A549 (cell line): ENCODE measurements at regions not wholly inside any gene's neighbourhood (a gene's known extent, or its start where the extent isn't known, plus 50 kb on each side); places are given as distances from the start of the nearest gene placed in this dataset.

Experiments
- ATAC-seq, 2 experiments: fragments of 200-7000 bp in 1 of 2; fragments of >200 bp in 1 of 2; cut with Nextera tagmentation in 1 of 2; cut with Tn5 transposase in 1 of 2; 3 replicates each; pipeline versions ENCODE4 v1.8.0 to v1.9.1; 2018 to 2020; ENCODE audit warnings: mild to moderate bottlenecking in 1 of 2, moderate library complexity in 1 of 2
- CTCF ChIA-PET: fragments of 300-600 bp; sonication (Branson Sonifier 250); formaldehyde crosslinking; extraction: SDS; loops from one replicate; lab custom pipeline; 2021; ENCODE audit warnings: antibody characterized with exemption, inconsistent platforms; lab: Yijun Ruan, JAX
- POLR2A ChIA-PET: fragments of 350-600 bp; formaldehyde crosslinking; extraction: SDS; loops from one replicate; lab custom pipeline; 2021; ENCODE audit warnings: antibody characterized with exemption, inconsistent platforms; lab: Yijun Ruan, JAX
- DNase-seq, 2 experiments: peaks; one replicate each; pipeline versions ENCODE4 v3.0.0 to v3.0.0-alpha.2; 2011 to 2016; ENCODE audit warnings: low read depth in 1 of 2, low spot score in 1 of 2
- FAIRE-seq: peaks from 2 replicates; lab custom pipeline; 2011; peaks lifted over from hg19 to GRCh38; lab: Jason Lieb, UNC
- H3K27ac ChIP-seq, 2 experiments: fragments of >200 bp; sonication (Bioruptor Twin); formaldehyde crosslinking; 3 replicates each; pipeline ENCODE4 v1.5.1; 2016 to 2017
- H3K4me1 ChIP-seq: fragments of >200 bp; sonication (Bioruptor Twin); formaldehyde crosslinking; 3 replicates; pipeline ENCODE4 v1.6.1; 2016
- H3K4me2 ChIP-seq: fragments of >200 bp; sonication (Bioruptor Twin); formaldehyde crosslinking; 3 replicates; pipeline ENCODE4 v1.6.1; 2016
- H3K4me3 ChIP-seq: fragments of >200 bp; sonication (Bioruptor Twin); formaldehyde crosslinking; 3 replicates; pipeline ENCODE4 v1.5.1; 2016
- H3K9me3 ChIP-seq: fragments of >200 bp; sonication (Bioruptor Twin); formaldehyde crosslinking; 3 replicates; pipeline ENCODE4 v1.6.1; 2016
- BHLHE40 ChIP-seq: IDR thresholded peaks from 2 replicates; pipeline ENCODE4 v1.6.1; 2012; ENCODE audit warnings: low read depth, low read length, inconsistent platforms
- CBX8 ChIP-seq: fragments of 200-600 bp; sonication (generic); IDR thresholded peaks from 2 replicates; pipeline ENCODE4 v1.6.1; 2016
- CEBPB ChIP-seq, 2 experiments: fragments of >200 bp in 1 of 2; sonication (Bioruptor Twin) in 1 of 2; formaldehyde crosslinking in 1 of 2; IDR thresholded peaks; 2 replicates each; pipeline ENCODE4 v1.6.1; 2012 to 2016
- CHD4 ChIP-seq: fragments of 200-600 bp; sonication (generic); IDR thresholded peaks from 2 replicates; pipeline ENCODE4 v1.6.1; 2016; ENCODE audit warnings: antibody characterized with exemption, mild to moderate bottlenecking, borderline replicate concordance
- EHMT2 ChIP-seq: fragments of 200-600 bp; sonication (generic); IDR thresholded peaks from 2 replicates; pipeline ENCODE4 v1.6.1; 2016; ENCODE audit warnings: antibody characterized with exemption, low read depth, mild to moderate bottlenecking, moderate library complexity
- FOXS1 ChIP-seq: fragments of 250-450 bp; sonication (Bioruptor Pico); IDR thresholded peaks from 2 replicates; pipeline ENCODE4 v1.5.0; 2020; ENCODE audit warnings: mild to moderate bottlenecking, moderate library complexity
- GATA3 ChIP-seq: IDR thresholded peaks from 2 replicates; pipeline ENCODE4 v1.6.1; 2012; ENCODE audit warnings: borderline replicate concordance
- HDAC2 ChIP-seq: fragments of 200-600 bp; sonication (generic); IDR thresholded peaks from 2 replicates; pipeline ENCODE4 v1.6.1; 2016
- HOXB13 ChIP-seq: fragments of 250-450 bp; sonication (Bioruptor Pico); IDR thresholded peaks from 2 replicates; pipeline ENCODE4 v1.5.0; 2020; ENCODE audit warnings: low read depth, mild to moderate bottlenecking, moderate library complexity
- MAFK ChIP-seq: fragments of 450-650 bp; IDR thresholded peaks from 2 replicates; pipeline ENCODE4 v1.6.1; 2014; ENCODE audit not compliant: partially characterized antibody
- NR3C1 ChIP-seq: fragments of >200 bp; sonication (Bioruptor Twin); formaldehyde crosslinking; IDR thresholded peaks from 3 replicates; pipeline ENCODE4 v1.6.1; 2017
- RAD21 ChIP-seq, 2 experiments: fragments of >200 bp in 1 of 2; sonication (Bioruptor Twin) in 1 of 2; formaldehyde crosslinking in 1 of 2; IDR thresholded peaks in 1 of 2; conservative IDR thresholded peaks in 1 of 2; 2 replicates in 1 of 2; 3 replicates in 1 of 2; pipeline ENCODE4 v1.6.1; 2012 to 2018; ENCODE audit warnings: inconsistent platforms in 1 of 2
- RARB ChIP-seq: fragments of 250-450 bp; sonication (Bioruptor Pico); IDR thresholded peaks from 2 replicates; pipeline ENCODE4 v1.8.0; 2021; ENCODE audit warnings: mild to moderate bottlenecking, moderate library complexity
- RNF2 ChIP-seq: fragments of 200-600 bp; sonication (generic); IDR thresholded peaks from 2 replicates; pipeline ENCODE4 v1.6.1; 2016; ENCODE audit warnings: low read depth, mild to moderate bottlenecking, antibody characterized with exemption, moderate library complexity, borderline replicate concordance
- SMC3 ChIP-seq: fragments of >200 bp; sonication (Bioruptor Twin); formaldehyde crosslinking; IDR thresholded peaks from 3 replicates; pipeline ENCODE4 v1.6.1; 2018; ENCODE audit warnings: inconsistent platforms
- ZFP36 ChIP-seq: fragments of 450-650 bp; IDR thresholded peaks from 2 replicates; pipeline ENCODE4 v1.6.1; 2014; ENCODE audit warnings: borderline replicate concordance; ENCODE audit not compliant: partially characterized antibody
- ZNF302 ChIP-seq: fragments of 250-450 bp; sonication (Bioruptor Pico); IDR thresholded peaks from 2 replicates; pipeline ENCODE4 v1.9.0; 2021; ENCODE audit warnings: inconsistent platforms, mild to moderate bottlenecking, moderate library complexity
- ZSCAN20 ChIP-seq: fragments of 250-450 bp; sonication (Bioruptor Pico); IDR thresholded peaks from 2 replicates; pipeline ENCODE4 v1.8.0; 2022; ENCODE audit warnings: mild to moderate bottlenecking, moderate library complexity
- WGBS: methylation state at CpG from one replicate; pipeline ENCODE4 v1.1.6; 2017; ENCODE audit errors: missing lambda C conversion rate; 5-methylcytosine and 5-hydroxymethylcytosine counted together
- TF ChIP-seq, protein P1 (sequence below): fragments of 250-450 bp; sonication (Bioruptor Pico); IDR thresholded peaks from 2 replicates; pipeline ENCODE4 v1.5.0; 2021; ENCODE audit warnings: mild to moderate bottlenecking, moderate library complexity, borderline replicate concordance
- TF ChIP-seq, protein P2 (sequence below): fragments of >200 bp; sonication (Bioruptor Twin); formaldehyde crosslinking; IDR thresholded peaks from 3 replicates; pipeline ENCODE4 v1.6.1; 2016
- TF ChIP-seq, protein P3 (sequence below): fragments of >200 bp; sonication (Bioruptor Twin); formaldehyde crosslinking; IDR thresholded peaks from 3 replicates; pipeline ENCODE4 v1.5.1; 2016
- TF ChIP-seq, protein P4 (sequence below): fragments of >200 bp; sonication (Bioruptor Twin); formaldehyde crosslinking; IDR thresholded peaks from 2 replicates; pipeline ENCODE4 v1.6.1; 2016

DNA sequence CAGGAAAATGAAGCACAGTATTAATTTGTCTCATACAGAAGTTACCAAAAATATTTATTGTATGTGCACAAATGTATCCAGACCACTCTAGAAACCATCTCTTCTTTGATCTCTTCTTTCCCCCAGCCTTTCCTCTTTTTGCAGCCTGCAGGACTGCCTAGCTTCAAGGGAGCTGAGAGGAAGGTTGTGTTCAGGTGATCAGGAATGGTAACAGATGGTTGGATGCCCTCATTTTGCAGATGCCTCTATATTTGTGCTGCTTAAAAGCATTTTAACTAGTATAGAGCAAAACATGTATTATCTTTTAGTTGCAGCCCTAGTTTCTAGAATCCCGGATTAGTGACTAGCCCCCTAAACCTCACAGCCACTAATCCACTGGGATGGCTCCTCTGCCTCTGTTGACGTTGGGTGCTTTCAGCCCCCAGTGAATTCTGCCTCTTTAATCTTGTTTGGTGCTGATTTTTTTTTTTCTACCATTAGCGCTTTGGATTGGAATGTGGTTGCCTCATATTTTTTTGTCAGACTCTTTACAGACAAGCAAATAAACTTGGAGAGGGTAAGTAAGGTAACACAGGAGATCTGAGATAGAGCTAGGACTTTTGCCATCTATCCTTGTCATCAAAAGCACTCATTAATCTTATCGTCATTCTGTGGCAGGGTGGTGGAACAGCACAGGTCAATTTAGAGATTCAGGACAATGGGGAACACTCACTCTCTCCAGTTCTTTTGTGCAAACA lies 103.8 kb upstream of the NDUFV2 start:
- FAIRE-seq (no peak), DNase-seq (no peak), ATAC-seq (no peak)
- TF ChIP-seq CEBPB (IDR thresholded peaks at IDR 0.05) (0 out of 4 replicates have a peak, but pooled peaks of 1 of the 2 experiments have one; percentile 13), RAD21 (conservative IDR thresholded peaks at IDR 0.05 in 1 of 2, IDR thresholded peaks at IDR 0.05 in 1 of 2) (no peak), CBX8 (no peak), ZSCAN20 (CRISPR knock-in tag) (no peak), BHLHE40 (no peak), SMC3 (no peak), ZFP36 (no peak)
- Histone ChIP-seq H3K9me3 (no peaks in the 10 kb centered on the region; the same call in 2 of the 3 replicates), H3K4me1 (peaks cover 24% of the 10 kb centered on the region), H3K27ac (peak overlapping the region; percentile 18 to 38; a peak in 3 of 6 replicates), H3K4me3 (no peak overlapping the region), H3K4me2 (peak overlapping the region; percentile 56)
- WGBS: 6% methylated on average over 4 of the region's 4 CpGs
- ChIA-PET CTCF (interaction anchor here (3.4 kb wide), 1 partner anchor 10 kb away, joined by 20 read pairs; no protein-coding TSS in a partner anchor), POLR2A (interaction anchor here (1.2 kb wide), 1 partner anchor 198 kb away, joined by 5 read pairs; no protein-coding TSS in a partner anchor)

DNA sequence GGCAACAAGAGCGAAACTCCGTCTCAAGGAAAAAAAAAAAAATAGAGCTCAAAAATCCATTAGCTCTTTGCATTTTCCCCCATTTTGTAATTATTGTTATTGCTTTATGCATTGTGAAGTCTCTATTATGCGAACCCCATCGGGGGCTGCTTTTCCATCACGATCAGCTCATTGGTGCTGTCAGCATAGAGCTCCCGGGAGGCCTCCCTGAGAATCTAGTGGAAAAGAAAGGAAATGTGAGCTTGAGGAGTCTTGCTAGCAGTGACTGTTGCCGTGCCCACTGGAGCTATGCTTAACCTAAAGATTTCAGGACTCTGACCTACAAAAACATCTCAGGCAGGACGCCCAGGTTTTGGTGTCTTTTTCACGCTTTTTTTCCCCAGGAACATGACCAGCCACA lies 102.6 kb upstream of the NDUFV2 start:
- H3K4me2 ChIP-seq: no peak overlapping the region
- DNase-seq (no peak), ATAC-seq (no peak), FAIRE-seq (no peak)
- no peaks in the 10 kb centered on the region; the same call in 2 of the 3 replicates for H3K9me3 ChIP-seq
- peaks cover 19% of the 10 kb centered on the region for H3K4me1 ChIP-seq
- no peak overlapping the region for H3K4me3 ChIP-seq
- ChIA-PET POLR2A (interaction anchor here (1.2 kb wide), 1 partner anchor 200 kb away, joined by 5 read pairs; no protein-coding TSS in a partner anchor), CTCF (interaction anchor here (1.1 to 3.4 kb wide), 3 partner anchors 11 to 346 kb away, joined by 3 to 20 read pairs (median 5); no protein-coding TSS in a partner anchor)
- WGBS: 95% methylated on average over 9 of the region's 9 CpGs
- H3K27ac ChIP-seq: no peak overlapping the region
- no peak for TF ChIP-seq GATA3
- TF ChIP-seq NR3C1: no peak
- TF ChIP-seq MAFK: no peak
- no peak for TF ChIP-seq ZNF302
- TF ChIP-seq, protein P1, sequence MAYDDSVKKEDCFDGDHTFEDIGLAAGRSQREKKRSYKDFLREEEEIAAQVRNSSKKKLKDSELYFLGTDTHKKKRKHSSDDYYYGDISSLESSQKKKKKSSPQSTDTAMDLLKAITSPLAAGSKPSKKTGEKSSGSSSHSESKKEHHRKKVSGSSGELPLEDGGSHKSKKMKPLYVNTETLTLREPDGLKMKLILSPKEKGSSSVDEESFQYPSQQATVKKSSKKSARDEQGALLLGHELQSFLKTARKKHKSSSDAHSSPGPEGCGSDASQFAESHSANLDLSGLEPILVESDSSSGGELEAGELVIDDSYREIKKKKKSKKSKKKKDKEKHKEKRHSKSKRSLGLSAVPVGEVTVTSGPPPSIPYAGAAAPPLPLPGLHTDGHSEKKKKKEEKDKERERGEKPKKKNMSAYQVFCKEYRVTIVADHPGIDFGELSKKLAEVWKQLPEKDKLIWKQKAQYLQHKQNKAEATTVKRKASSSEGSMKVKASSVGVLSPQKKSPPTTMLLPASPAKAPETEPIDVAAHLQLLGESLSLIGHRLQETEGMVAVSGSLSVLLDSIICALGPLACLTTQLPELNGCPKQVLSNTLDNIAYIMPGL: no peak
- no peak for TF ChIP-seq CHD4
- TF ChIP-seq, protein P2, sequence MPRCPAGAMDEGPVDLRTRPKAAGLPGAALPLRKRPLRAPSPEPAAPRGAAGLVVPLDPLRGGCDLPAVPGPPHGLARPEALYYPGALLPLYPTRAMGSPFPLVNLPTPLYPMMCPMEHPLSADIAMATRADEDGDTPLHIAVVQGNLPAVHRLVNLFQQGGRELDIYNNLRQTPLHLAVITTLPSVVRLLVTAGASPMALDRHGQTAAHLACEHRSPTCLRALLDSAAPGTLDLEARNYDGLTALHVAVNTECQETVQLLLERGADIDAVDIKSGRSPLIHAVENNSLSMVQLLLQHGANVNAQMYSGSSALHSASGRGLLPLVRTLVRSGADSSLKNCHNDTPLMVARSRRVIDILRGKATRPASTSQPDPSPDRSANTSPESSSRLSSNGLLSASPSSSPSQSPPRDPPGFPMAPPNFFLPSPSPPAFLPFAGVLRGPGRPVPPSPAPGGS: no peak
- TF ChIP-seq RNF2: no peak
- no peak for TF ChIP-seq RAD21 (conservative IDR thresholded peaks at IDR 0.05 in 1 of 2, IDR thresholded peaks at IDR 0.05 in 1 of 2)
- no peak for TF ChIP-seq ZFP36
- no peak for TF ChIP-seq HOXB13 (CRISPR knock-in tag)
- TF ChIP-seq, protein P3, sequence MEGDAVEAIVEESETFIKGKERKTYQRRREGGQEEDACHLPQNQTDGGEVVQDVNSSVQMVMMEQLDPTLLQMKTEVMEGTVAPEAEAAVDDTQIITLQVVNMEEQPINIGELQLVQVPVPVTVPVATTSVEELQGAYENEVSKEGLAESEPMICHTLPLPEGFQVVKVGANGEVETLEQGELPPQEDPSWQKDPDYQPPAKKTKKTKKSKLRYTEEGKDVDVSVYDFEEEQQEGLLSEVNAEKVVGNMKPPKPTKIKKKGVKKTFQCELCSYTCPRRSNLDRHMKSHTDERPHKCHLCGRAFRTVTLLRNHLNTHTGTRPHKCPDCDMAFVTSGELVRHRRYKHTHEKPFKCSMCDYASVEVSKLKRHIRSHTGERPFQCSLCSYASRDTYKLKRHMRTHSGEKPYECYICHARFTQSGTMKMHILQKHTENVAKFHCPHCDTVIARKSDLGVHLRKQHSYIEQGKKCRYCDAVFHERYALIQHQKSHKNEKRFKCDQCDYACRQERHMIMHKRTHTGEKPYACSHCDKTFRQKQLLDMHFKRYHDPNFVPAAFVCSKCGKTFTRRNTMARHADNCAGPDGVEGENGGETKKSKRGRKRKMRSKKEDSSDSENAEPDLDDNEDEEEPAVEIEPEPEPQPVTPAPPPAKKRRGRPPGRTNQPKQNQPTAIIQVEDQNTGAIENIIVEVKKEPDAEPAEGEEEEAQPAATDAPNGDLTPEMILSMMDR: no peak
- no peak for TF ChIP-seq FOXS1 (CRISPR knock-in tag)
- TF ChIP-seq RARB: no peak
- TF ChIP-seq, protein P4, sequence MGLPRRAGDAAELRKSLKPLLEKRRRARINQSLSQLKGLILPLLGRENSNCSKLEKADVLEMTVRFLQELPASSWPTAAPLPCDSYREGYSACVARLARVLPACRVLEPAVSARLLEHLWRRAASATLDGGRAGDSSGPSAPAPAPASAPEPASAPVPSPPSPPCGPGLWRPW: no peak
- TF ChIP-seq HDAC2: no peak
- no peak for TF ChIP-seq EHMT2
- TF ChIP-seq CEBPB (IDR thresholded peaks at IDR 0.05): no peak
- no peak for TF ChIP-seq BHLHE40
